ENCODE measurements at regions not wholly inside any gene's neighbourhood (a gene's known extent, or its start where the extent isn't known, plus 50 kb on each side); places are given as distances from the start of the nearest gene placed in this dataset.
"Not testable (repeated sequence)": the region's sequence is repeated elsewhere in the genome, so short reads cannot be mapped to it uniquely, and the experiment has no call there.

- Histone ChIP-seq H3K79me2 (ENCODE audit: low read length) (no peaks in the 10 kb centered on the region), H3K27ac (ENCODE audit: low read length) (no peak overlapping the region), H3K36me3 (ENCODE audit: low read depth, low read length) (no peaks in the 10 kb centered on the region), H3F3A (ENCODE audit: low read length, unreplicated experiment) (no peaks in the 10 kb centered on the region), H4K20me1 (ENCODE audit: low read length) (no peaks in the 10 kb centered on the region), H3K4me2 (ENCODE audit: low read length) (peak overlapping the region; percentile 46; the same call in 1 of the 2 replicates), H3K9me2 (replicated peaks; ENCODE audit: low read length) (no peaks in the 10 kb centered on the region), H3K9ac (ENCODE audit: low read length) (no peak overlapping the region), H3K27me3 (ENCODE audit: low read length) (no peaks in the 10 kb centered on the region), H2AFZ (ENCODE audit: low read length) (peak overlapping the region; percentile 55; the same call in 1 of the 2 replicates), H3K4me3 (ENCODE audit: low read length) (no peak overlapping the region), H3K4me1 (ENCODE audit: insufficient read depth, low read length) (peaks cover 9% of the 10 kb centered on the region; the same call in 1 of the 2 replicates), H3K9me3 (ENCODE audit: low read length) (no peaks in the 10 kb centered on the region)
- ChIA-PET CTCF (no interaction called here), POLR2A (ENCODE audit: unreplicated experiment) (no interaction called here)
- no TSS peak for BruUV-seq (replicated peaks)
- peak; percentile 35; the same call in 1 of the 2 replicates for ATAC-seq
- intact Hi-C loops (cut with micrococcal nuclease), result no loop called here
- TF ChIP-seq EZH2 (IDR thresholded peaks at IDR 0.05; ENCODE audit: low read length, unreplicated experiment), result no peak
- TF ChIP-seq EZH2phosphoT487 (IDR thresholded peaks at IDR 0.05; ENCODE audit: borderline replicate concordance, low read length), result no peak
- TF ChIP-seq, protein P1, sequence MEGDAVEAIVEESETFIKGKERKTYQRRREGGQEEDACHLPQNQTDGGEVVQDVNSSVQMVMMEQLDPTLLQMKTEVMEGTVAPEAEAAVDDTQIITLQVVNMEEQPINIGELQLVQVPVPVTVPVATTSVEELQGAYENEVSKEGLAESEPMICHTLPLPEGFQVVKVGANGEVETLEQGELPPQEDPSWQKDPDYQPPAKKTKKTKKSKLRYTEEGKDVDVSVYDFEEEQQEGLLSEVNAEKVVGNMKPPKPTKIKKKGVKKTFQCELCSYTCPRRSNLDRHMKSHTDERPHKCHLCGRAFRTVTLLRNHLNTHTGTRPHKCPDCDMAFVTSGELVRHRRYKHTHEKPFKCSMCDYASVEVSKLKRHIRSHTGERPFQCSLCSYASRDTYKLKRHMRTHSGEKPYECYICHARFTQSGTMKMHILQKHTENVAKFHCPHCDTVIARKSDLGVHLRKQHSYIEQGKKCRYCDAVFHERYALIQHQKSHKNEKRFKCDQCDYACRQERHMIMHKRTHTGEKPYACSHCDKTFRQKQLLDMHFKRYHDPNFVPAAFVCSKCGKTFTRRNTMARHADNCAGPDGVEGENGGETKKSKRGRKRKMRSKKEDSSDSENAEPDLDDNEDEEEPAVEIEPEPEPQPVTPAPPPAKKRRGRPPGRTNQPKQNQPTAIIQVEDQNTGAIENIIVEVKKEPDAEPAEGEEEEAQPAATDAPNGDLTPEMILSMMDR (conservative IDR thresholded peaks at IDR 0.05; ENCODE audit: low read depth, low read length), result no peak
- peak; percentile 23 for DNase-seq
These were observed 101.1 kb downstream of the GPR85 start for GRCh38 chr7:112985377-112985987.

- Histone ChIP-seq H3K4me2 (ENCODE audit: low read length) (no peak overlapping the region), H3K9me3 (ENCODE audit: low read length) (no peaks in the 10 kb centered on the region), H3K9me2 (replicated peaks; ENCODE audit: low read length) (no peaks in the 10 kb centered on the region), H3K4me1 (ENCODE audit: insufficient read depth, low read length) (no peaks in the 10 kb centered on the region), H3K27ac (ENCODE audit: low read length) (no peak overlapping the region), H2AFZ (ENCODE audit: low read length) (no peak overlapping the region), H3K36me3 (ENCODE audit: low read depth, low read length) (no peaks in the 10 kb centered on the region), H3K9ac (ENCODE audit: low read length) (no peak overlapping the region), H3K27me3 (ENCODE audit: low read length) (no peaks in the 10 kb centered on the region), H3F3A (ENCODE audit: low read length, unreplicated experiment) (no peaks in the 10 kb centered on the region), H3K79me2 (ENCODE audit: low read length) (no peaks in the 10 kb centered on the region), H4K20me1 (ENCODE audit: low read length) (no peaks in the 10 kb centered on the region), H3K4me3 (ENCODE audit: low read length) (no peak overlapping the region)
- TF ChIP-seq, protein P1 (conservative IDR thresholded peaks at IDR 0.05; ENCODE audit: low read depth, low read length), result no peak
- TF ChIP-seq EZH2 (IDR thresholded peaks at IDR 0.05; ENCODE audit: low read length, unreplicated experiment) (no peak), EZH2phosphoT487 (IDR thresholded peaks at IDR 0.05; ENCODE audit: borderline replicate concordance, low read length) (no peak)
- ATAC-seq, result no peak
- ChIA-PET POLR2A (ENCODE audit: unreplicated experiment) (no interaction called here), CTCF (no interaction called here)
- intact Hi-C loops (cut with micrococcal nuclease), result no loop called here
- no TSS peak for BruUV-seq (replicated peaks)
- no peak for DNase-seq
These were observed 104.1 kb downstream of the GPR85 start for GRCh38 chr7:112982441-112983063.

DNA sequence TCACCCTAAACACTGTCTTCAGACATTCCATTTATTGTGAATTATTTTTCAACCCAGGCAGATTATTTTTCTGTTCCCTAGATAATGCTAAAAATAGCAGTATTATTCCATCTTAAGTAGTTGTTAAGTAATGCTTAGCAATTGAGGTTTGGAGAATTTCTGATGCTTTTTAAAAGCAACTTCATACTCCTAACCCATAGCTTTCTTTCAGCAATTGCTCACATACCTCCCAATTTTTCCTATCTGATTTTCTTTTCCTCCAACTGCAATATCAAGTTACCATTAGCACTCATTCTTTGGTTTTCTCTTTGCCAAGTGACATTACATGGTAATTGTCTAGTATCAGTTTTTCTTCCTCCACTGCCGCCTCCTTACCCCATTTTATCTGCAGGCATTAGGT, 104.7 kb downstream of the GPR85 start:
- Histone ChIP-seq H3K9me2 (replicated peaks; ENCODE audit: low read length) (no peaks in the 10 kb centered on the region), H3K36me3 (ENCODE audit: low read depth, low read length) (no peaks in the 10 kb centered on the region), H3K4me3 (ENCODE audit: low read length) (no peak overlapping the region), H3K79me2 (ENCODE audit: low read length) (no peaks in the 10 kb centered on the region), H3K27me3 (ENCODE audit: low read length) (no peaks in the 10 kb centered on the region), H3F3A (ENCODE audit: low read length, unreplicated experiment) (no peaks in the 10 kb centered on the region), H3K9me3 (ENCODE audit: low read length) (no peaks in the 10 kb centered on the region), H4K20me1 (ENCODE audit: low read length) (no peaks in the 10 kb centered on the region), H3K9ac (ENCODE audit: low read length) (no peak overlapping the region), H3K4me2 (ENCODE audit: low read length) (no peak overlapping the region), H3K4me1 (ENCODE audit: insufficient read depth, low read length) (no peaks in the 10 kb centered on the region), H2AFZ (ENCODE audit: low read length) (no peak overlapping the region), H3K27ac (ENCODE audit: low read length) (no peak overlapping the region)
- intact Hi-C loops (cut with micrococcal nuclease), result no loop called here
- ChIA-PET POLR2A (ENCODE audit: unreplicated experiment) (no interaction called here), CTCF (no interaction called here)
- ATAC-seq (no peak), DNase-seq (no peak)
- BruUV-seq (replicated peaks), result no TSS peak
- TF ChIP-seq EZH2phosphoT487 (IDR thresholded peaks at IDR 0.05; ENCODE audit: borderline replicate concordance, low read length) (no peak), EZH2 (IDR thresholded peaks at IDR 0.05; ENCODE audit: low read length, unreplicated experiment) (no peak)

DNA sequence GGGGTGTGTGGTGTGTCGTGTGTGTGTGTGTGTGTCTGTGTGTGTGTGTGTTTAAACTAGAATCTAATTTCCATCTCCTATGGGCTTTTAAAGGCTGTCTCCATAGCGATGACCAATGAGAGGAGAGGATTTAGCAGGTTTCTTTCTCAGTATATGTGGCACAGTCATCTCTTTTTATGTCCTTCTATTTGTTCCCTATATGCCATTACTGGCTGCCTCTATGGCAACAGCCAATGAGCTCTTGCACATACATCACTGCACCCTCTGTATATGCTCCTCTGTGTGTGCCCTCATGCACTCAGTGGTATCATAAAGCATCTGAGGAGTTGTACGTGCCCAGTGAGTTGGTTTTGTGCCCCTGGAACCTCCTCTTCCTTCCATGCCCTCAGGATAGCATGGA, 107.6 kb downstream of the GPR85 start:
- not testable (repeated sequence) for BruUV-seq (replicated peaks)

More for the DNA sequence above, 107.6 kb downstream of the GPR85 start:
- DNase-seq; H3K36me3 ChIP-seq (ENCODE audit: low read depth, low read length); H3K4me2 ChIP-seq (ENCODE audit: low read length); H3K9me3 ChIP-seq (ENCODE audit: low read length); ATAC-seq; H2AFZ ChIP-seq (ENCODE audit: low read length); H3K79me2 ChIP-seq (ENCODE audit: low read length); H3F3A ChIP-seq (ENCODE audit: low read length, unreplicated experiment); H3K4me3 ChIP-seq (ENCODE audit: low read length); intact Hi-C loops (cut with micrococcal nuclease); H3K27ac ChIP-seq (ENCODE audit: low read length); H3K9ac ChIP-seq (ENCODE audit: low read length); POLR2A ChIA-PET (ENCODE audit: unreplicated experiment); H3K9me2 ChIP-seq (replicated peaks; ENCODE audit: low read length); H3K4me1 ChIP-seq (ENCODE audit: insufficient read depth, low read length); H4K20me1 ChIP-seq (ENCODE audit: low read length); CTCF ChIA-PET; H3K27me3 ChIP-seq (ENCODE audit: low read length): not testable (repeated sequence)
